HG02798 (cell line): ENCODE measurements at regions not wholly inside any gene's neighbourhood (a gene's known extent, or its start where the extent isn't known, plus 50 kb on each side); places are given as distances from the start of the nearest gene placed in this dataset.
"Not testable (repeated sequence)": the region's sequence is repeated elsewhere in the genome, so short reads cannot be mapped to it uniquely, and the experiment has no call there.

Source experiments
- ATAC-seq: cut with Tn5 transposase; IDR thresholded peaks from one replicate; pipeline ENCODE4 v1.9.1; 2021; ENCODE audit warnings: mild to moderate bottlenecking; ENCODE audit not compliant: unreplicated experiment, poor library complexity

GRCh38 chr7:126022452-126022851 is 1092.8 kb upstream of the POT1 start:
- ATAC-seq = no peak

GRCh38 chr7:126016722-126017121 is 1087.1 kb upstream of the POT1 start:
- ATAC-seq = no peak

GRCh38 chr7:126005064-126005463 is 1075.4 kb upstream of the POT1 start:
- no peak for ATAC-seq

GRCh38 chr7:126001349-126001748 is 1071.7 kb upstream of the POT1 start:
- no peak for ATAC-seq

GRCh38 chr7:125984795-125985194 is 1055.2 kb upstream of the POT1 start:
- no peak for ATAC-seq

GRCh38 chr7:125971656-125972055 is 1042.0 kb upstream of the POT1 start:
- ATAC-seq = no peak

GRCh38 chr7:125966278-125967048 is 1036.8 kb upstream of the POT1 start:
- ATAC-seq = peak; percentile 62

- no peak for ATAC-seq
Observed at GRCh38 chr7:125934955-125935354, 1005.3 kb upstream of the POT1 start.

GRCh38 chr7:125934539-125934938 is 1004.9 kb upstream of the POT1 start:
- ATAC-seq = no peak

GRCh38 chr7:125930848-125931247 is 1001.2 kb upstream of the POT1 start:
- ATAC-seq = no peak

- ATAC-seq = no peak
Observed at GRCh38 chr7:125927556-125927955, 997.9 kb upstream of the POT1 start.

- ATAC-seq = no peak
Observed at GRCh38 chr7:125926621-125927020, 997.0 kb upstream of the POT1 start.

- no peak for ATAC-seq
Observed at GRCh38 chr7:125924037-125924436, 994.4 kb upstream of the POT1 start.

- ATAC-seq = not testable (repeated sequence)
Observed at GRCh38 chr7:125915381-125915948, 985.8 kb upstream of the POT1 start.

- ATAC-seq = no peak
Observed at GRCh38 chr7:125908711-125909110, 979.1 kb upstream of the POT1 start.

GRCh38 chr7:125899577-125899976 is 970.0 kb upstream of the POT1 start:
- no peak for ATAC-seq

- ATAC-seq = peak; percentile 56
Observed at GRCh38 chr7:125892434-125892833, 962.8 kb upstream of the POT1 start.

GRCh38 chr7:125878988-125879387 is 949.4 kb upstream of the POT1 start:
- ATAC-seq = no peak

- ATAC-seq = peak; percentile 77
Observed at GRCh38 chr7:125878235-125878956, 948.8 kb upstream of the POT1 start.

GRCh38 chr7:125877246-125877645 is 947.6 kb upstream of the POT1 start:
- no peak for ATAC-seq

GRCh38 chr7:125876431-125876830 is 946.8 kb upstream of the POT1 start:
- no peak for ATAC-seq
